Omental fat pad (tissue), 3 donors: ENCODE measurements at regions not wholly inside any gene's neighbourhood (a gene's known extent, or its start where the extent isn't known, plus 50 kb on each side); places are given as distances from the start of the nearest gene placed in this dataset.
"Not testable (repeated sequence)": the region's sequence is repeated elsewhere in the genome, so short reads cannot be mapped to it uniquely, and the experiment has no call there.

Experiments
- ATAC-seq: fragments of 150-250 bp; one replicate; pipeline ENCODE4 v1.9.1; 2016; ENCODE audit warnings: mild to moderate bottlenecking, moderate library complexity; ENCODE audit not compliant: low FRiP score
- DNase-seq: peaks from one replicate; pipeline ENCODE4 v3.0.0-alpha.2; 2019; ENCODE audit warnings: low spot score
- TF ChIP-seq, protein P1 (sequence below), 3 donors: fragments of 450-650 bp; IDR thresholded peaks; one replicate each; pipeline ENCODE4 v1.5.1; 2016 to 2017; ENCODE audit warnings: antibody characterized with exemption in 3 of 3, mild to moderate bottlenecking in 3 of 3, moderate library complexity in 2 of 3

DNA sequence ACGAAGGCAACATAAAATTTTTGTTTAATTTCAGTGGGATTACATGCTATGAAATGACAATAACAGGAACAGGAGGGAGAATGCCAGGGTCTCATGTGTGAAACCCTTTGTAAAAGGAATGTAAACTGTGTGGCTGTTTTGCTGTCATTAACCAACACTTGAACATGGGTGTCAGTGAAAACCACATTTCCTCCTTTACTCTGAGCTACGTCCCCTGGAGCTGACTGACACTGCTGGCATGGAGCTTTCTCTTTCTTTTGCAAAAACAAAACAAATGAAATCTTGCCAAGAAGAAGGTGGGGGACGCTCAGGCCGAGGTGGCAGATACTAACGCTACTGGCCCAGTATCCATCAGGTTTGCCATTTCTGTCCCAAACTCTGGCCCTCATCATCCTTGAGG lies 121.4 kb downstream of the DMRT2 start:
- no peak for ATAC-seq
- TF ChIP-seq, protein P1, sequence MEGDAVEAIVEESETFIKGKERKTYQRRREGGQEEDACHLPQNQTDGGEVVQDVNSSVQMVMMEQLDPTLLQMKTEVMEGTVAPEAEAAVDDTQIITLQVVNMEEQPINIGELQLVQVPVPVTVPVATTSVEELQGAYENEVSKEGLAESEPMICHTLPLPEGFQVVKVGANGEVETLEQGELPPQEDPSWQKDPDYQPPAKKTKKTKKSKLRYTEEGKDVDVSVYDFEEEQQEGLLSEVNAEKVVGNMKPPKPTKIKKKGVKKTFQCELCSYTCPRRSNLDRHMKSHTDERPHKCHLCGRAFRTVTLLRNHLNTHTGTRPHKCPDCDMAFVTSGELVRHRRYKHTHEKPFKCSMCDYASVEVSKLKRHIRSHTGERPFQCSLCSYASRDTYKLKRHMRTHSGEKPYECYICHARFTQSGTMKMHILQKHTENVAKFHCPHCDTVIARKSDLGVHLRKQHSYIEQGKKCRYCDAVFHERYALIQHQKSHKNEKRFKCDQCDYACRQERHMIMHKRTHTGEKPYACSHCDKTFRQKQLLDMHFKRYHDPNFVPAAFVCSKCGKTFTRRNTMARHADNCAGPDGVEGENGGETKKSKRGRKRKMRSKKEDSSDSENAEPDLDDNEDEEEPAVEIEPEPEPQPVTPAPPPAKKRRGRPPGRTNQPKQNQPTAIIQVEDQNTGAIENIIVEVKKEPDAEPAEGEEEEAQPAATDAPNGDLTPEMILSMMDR (IDR thresholded peaks at IDR 0.05): no peak
- no peak for DNase-seq

DNA sequence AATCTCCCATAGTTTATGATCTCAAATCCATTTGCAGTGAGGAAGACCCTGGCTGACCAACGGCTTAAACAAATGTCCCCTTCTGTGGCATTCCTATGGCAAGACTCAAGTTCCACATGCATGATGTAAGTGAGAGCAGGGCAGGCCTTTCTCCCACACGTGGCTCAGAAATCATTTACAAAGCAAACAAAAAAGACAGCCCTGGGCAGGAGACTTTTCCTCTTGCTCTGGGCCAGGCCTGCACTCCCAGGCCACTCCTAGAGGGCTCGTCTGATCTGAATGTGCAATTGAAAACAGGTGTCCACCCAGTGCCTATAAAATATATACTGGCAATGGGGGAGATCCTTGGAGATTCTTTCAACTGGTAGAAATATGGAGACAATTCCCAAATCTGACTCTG lies 123.1 kb downstream of the DMRT2 start:
- no peak for ATAC-seq
- TF ChIP-seq, protein P1 (IDR thresholded peaks at IDR 0.05): no peak
- DNase-seq: no peak

DNA sequence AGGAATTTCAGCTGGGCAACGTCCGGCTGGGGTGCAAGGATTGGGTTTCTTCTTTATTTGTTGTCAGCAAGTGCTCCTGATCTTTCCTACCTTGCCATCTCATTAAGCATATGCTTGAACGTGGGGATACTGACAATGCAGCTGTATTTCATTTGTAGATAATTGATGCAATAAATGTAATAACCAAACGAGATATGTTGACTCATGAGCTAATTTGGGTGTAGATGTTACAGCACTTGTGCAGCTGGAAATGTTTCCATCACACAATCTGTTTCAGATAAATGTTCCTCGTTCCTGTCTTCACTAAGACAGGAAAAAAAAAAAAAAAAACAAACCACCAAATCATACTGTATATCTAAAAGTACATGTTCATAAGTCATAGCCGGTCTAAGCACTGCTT lies 123.8 kb downstream of the DMRT2 start:
- ATAC-seq: no peak
- TF ChIP-seq, protein P1 (IDR thresholded peaks at IDR 0.05): no peak
- no peak for DNase-seq

DNA sequence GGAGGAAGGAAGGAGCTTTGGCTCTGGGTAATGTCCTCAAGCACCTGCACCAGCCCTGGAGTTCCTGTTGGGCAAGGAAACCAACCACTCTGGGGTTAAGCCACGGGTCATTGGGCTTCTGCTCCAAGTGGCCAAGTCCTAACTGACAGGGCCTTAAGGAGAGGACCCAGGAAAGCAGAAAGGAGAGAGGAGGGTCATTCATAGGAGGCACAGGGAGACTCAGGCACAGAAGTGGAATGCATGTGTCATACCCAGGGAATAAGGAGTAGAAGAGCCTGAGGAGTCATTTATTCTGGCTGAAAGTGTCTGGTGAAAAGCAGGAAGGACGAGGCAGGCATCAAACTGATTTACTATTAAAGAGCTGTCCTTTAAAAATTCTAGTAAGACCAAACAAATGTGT lies 129.2 kb downstream of the DMRT2 start:
- TF ChIP-seq, protein P1 (IDR thresholded peaks at IDR 0.05): no peak
- DNase-seq (no peak), ATAC-seq (no peak)

DNA sequence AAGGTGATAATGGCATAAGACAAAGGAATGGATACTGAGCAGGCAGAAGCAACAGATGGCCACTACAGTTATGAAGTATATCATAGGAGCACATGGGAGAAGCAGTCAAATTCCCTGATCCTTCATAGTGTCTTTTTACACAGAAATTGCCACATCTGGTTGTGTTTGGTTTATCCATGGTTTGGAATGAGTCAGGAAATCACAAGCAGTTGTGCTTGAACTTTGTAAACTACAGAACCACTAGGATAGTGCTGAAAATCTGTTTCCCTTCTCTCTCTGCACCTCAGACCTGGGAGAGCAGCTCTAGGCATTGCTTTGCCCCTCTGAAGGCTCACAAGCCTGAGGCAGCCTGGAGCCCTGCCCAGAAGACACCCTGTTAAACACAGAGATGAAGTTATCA lies 134.0 kb downstream of the DMRT2 start:
- ATAC-seq (no peak), DNase-seq (no peak)
- TF ChIP-seq, protein P1 (IDR thresholded peaks at IDR 0.05): no peak

DNA sequence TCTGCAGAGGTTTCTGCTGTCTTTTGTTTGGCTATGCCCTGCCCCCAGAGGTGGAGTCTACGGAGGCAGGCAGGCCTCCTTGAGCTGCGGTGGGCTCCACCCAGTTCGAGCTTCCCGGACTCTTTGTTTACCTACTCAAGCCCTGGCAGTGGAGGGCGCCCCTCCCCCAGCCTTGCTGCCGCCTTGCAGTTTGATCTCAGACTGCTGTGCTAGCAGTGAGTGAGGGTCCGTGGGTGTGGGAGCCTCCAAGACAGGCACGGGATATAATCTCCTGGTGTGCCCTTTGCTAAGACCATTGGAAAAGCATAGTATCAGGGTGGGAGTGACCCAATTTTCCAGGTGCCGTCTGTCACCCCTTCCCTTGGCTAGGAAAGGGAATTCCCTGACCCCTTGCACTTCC lies 137.0 kb downstream of the DMRT2 start:
- not testable (repeated sequence) for DNase-seq, ATAC-seq

DNA sequence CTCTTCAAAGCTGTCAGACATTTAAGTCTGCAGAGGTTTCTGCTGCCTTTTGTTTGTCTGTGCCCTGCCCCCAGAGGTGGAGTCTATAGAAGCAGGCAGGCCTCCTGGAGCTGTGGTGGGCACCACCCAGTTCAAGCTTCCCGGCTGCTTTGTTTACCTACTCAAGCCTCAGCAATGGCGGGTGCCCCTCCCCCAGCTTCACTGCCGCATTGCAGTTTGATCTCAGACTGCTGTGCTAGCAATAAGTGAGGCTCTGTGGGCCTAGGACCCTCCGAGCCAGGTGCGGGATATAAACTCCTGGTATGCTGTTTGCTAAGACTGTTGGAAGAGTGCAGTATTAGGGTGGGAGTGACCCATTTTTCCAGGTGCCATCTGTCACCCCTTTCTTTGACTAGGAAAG lies 145.5 kb downstream of the DMRT2 start:
- not testable (repeated sequence) for ATAC-seq, DNase-seq

DNA sequence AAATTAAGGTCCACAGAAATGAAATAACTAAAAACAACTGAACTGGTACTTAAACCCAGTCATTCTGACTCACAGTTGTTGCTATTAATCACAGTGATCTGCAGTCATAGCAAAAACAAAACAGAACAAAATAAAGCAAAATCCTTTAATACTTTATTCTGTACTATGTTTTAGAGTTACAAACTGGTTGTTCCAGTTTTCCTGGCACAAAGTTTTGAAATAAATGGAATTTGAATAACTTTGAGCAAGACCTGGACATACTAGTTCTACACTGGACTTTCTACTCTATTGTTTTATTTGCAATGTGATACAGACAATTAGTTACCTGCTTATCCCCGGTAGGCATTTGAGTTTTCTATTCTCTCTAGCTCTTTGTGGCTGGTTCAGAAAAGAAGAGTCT lies 147.9 kb downstream of the DMRT2 start:
- TF ChIP-seq, protein P1 (IDR thresholded peaks at IDR 0.05): no peak
- no peak for ATAC-seq
- DNase-seq: no peak
